Activated naive CD4-positive, alpha-beta T cell treated with anti-CD3 and anti-CD28 coated beads, Interleukin-2, amount 50 U/mL, for 16 hours (primary cell): ENCODE measurements at regions not wholly inside any gene's neighbourhood (a gene's known extent, or its start where the extent isn't known, plus 50 kb on each side); places are given as distances from the start of the nearest gene placed in this dataset.
"Not testable (repeated sequence)": the region's sequence is repeated elsewhere in the genome, so short reads cannot be mapped to it uniquely, and the experiment has no call there.

Experiments
- DNase-seq: peaks from one replicate; pipeline ENCODE4 v3.0.0-alpha.2; 2020

GRCh38 chr5:164439799-164440198 lies 934.4 kb downstream of the MAT2B start:
- DNase-seq, result no peak

- DNase-seq, result no peak
These were observed 944.0 kb downstream of the MAT2B start for GRCh38 chr5:164449460-164449859.

- DNase-seq, result no peak
These were observed 960.6 kb downstream of the MAT2B start for GRCh38 chr5:164466033-164466432.

GRCh38 chr5:164470312-164470711 lies 964.9 kb downstream of the MAT2B start:
- DNase-seq, result no peak

GRCh38 chr5:164472165-164472564 lies 966.7 kb downstream of the MAT2B start:
- no peak for DNase-seq

- DNase-seq, result no peak
These were observed 970.0 kb downstream of the MAT2B start for GRCh38 chr5:164475339-164475977.

- DNase-seq, result no peak
These were observed 975.9 kb downstream of the MAT2B start for GRCh38 chr5:164481270-164481669.

- no peak for DNase-seq
These were observed 976.9 kb downstream of the MAT2B start for GRCh38 chr5:164482351-164482750.

GRCh38 chr5:164484948-164485347 lies 979.5 kb downstream of the MAT2B start:
- DNase-seq, result no peak

- no peak for DNase-seq
These were observed 982.5 kb downstream of the MAT2B start for GRCh38 chr5:164487939-164488338.

GRCh38 chr5:164497311-164498064 lies 992.1 kb downstream of the MAT2B start:
- no peak for DNase-seq

GRCh38 chr5:164498438-164498837 lies 993.0 kb downstream of the MAT2B start:
- DNase-seq, result no peak

GRCh38 chr5:164500856-164501255 lies 995.4 kb downstream of the MAT2B start:
- DNase-seq, result no peak

GRCh38 chr5:164501344-164501743 lies 995.9 kb downstream of the MAT2B start:
- DNase-seq, result no peak

- no peak for DNase-seq
These were observed 998.8 kb downstream of the MAT2B start for GRCh38 chr5:164504141-164504772.

GRCh38 chr5:164505791-164506190 lies 1000.4 kb downstream of the MAT2B start:
- no peak for DNase-seq

- DNase-seq, result no peak
These were observed 1012.8 kb downstream of the MAT2B start for GRCh38 chr5:164518067-164518740.

GRCh38 chr5:164518741-164519080 lies 1013.3 kb downstream of the MAT2B start:
- no peak for DNase-seq

GRCh38 chr5:164532235-164532900 lies 1026.9 kb downstream of the MAT2B start:
- no peak for DNase-seq

- DNase-seq, result not testable (repeated sequence)
These were observed 1028.0 kb downstream of the MAT2B start for GRCh38 chr5:164533426-164533825.

GRCh38 chr5:164540174-164540573 lies 1034.8 kb downstream of the MAT2B start:
- no peak for DNase-seq

- no peak for DNase-seq
These were observed 1040.1 kb downstream of the MAT2B start for GRCh38 chr5:164545507-164545906.

- no peak for DNase-seq
These were observed 1048.4 kb downstream of the MAT2B start for GRCh38 chr5:164553851-164554250.
